GM23338 (cell line): ENCODE measurements at regions not wholly inside any gene's neighbourhood (a gene's known extent, or its start where the extent isn't known, plus 50 kb on each side); places are given as distances from the start of the nearest gene placed in this dataset.

Experiments
- ATAC-seq: fragments of 200-7000 bp; cut with Tn5 transposase; 3 replicates; pipeline ENCODE4 v1.9.1; 2020
- DNase-seq: peaks from one replicate; pipeline ENCODE4 v3.0.0-alpha.2; 2015; ENCODE audit warnings: low spot score
- H2AFZ ChIP-seq: fragments of 200-600 bp; sonication (generic); 2 replicates; pipeline ENCODE4 v1.8.0; 2016; ENCODE audit warnings: antibody characterized with exemption, mild to moderate bottlenecking, moderate library complexity
- H3F3A ChIP-seq: fragments of 200-600 bp; sonication (generic); replicated peaks from 2 replicates; pipeline ENCODE4 v1.8.0; 2017; ENCODE audit warnings: antibody characterized with exemption, mixed run types, low read depth
- H3K27ac ChIP-seq: fragments of 200-600 bp; sonication (generic); 2 replicates; pipeline ENCODE4 v1.6.1; 2016; ENCODE audit warnings: low read depth
- H3K27me3 ChIP-seq: fragments of 200-600 bp; sonication (generic); 2 replicates; pipeline ENCODE4 v1.8.0; 2016; ENCODE audit warnings: mild to moderate bottlenecking, mixed run types, moderate library complexity; ENCODE audit not compliant: insufficient read depth
- H3K36me3 ChIP-seq: fragments of 200-600 bp; sonication (generic); 2 replicates; pipeline ENCODE4 v1.8.0; 2016; ENCODE audit warnings: mild to moderate bottlenecking; ENCODE audit not compliant: insufficient read depth
- H3K4me1 ChIP-seq: fragments of 200-600 bp; sonication (generic); 2 replicates; pipeline ENCODE4 v1.8.0; 2016; ENCODE audit warnings: mild to moderate bottlenecking, moderate library complexity; ENCODE audit not compliant: insufficient read depth
- H3K4me2 ChIP-seq: fragments of 200-600 bp; sonication (generic); 2 replicates; pipeline ENCODE4 v1.7.1; 2017; ENCODE audit warnings: mixed run types
- H3K4me3 ChIP-seq: fragments of 200-600 bp; sonication (generic); 2 replicates; pipeline ENCODE4 v1.6.1; 2016; ENCODE audit warnings: mixed run types
- H3K79me2 ChIP-seq: fragments of 200-600 bp; sonication (generic); replicated peaks from 2 replicates; pipeline ENCODE4 v1.8.0; 2017; ENCODE audit warnings: mild to moderate bottlenecking; ENCODE audit not compliant: insufficient read depth
- H3K9me2 ChIP-seq: fragments of 200-600 bp; sonication (generic); 2 replicates; pipeline ENCODE4 v1.8.0; 2017; ENCODE audit not compliant: insufficient read depth
- H4K20me1 ChIP-seq: fragments of 200-600 bp; sonication (generic); replicated peaks from 2 replicates; pipeline ENCODE4 v1.8.0; 2017; ENCODE audit warnings: mild to moderate bottlenecking; ENCODE audit not compliant: insufficient read depth
- H3K27ac Mint-ChIP-seq: 2 replicates; pipeline ENCODE4 v1.8.0; 2020; ENCODE audit warnings: inconsistent platforms, mild to moderate bottlenecking, moderate library complexity, mixed read lengths
- H3K27me3 Mint-ChIP-seq: 3 replicates; pipeline ENCODE4 v1.8.0; 2022; ENCODE audit warnings: low read depth, mild to moderate bottlenecking, moderate library complexity, mixed read lengths, inconsistent platforms; ENCODE audit not compliant: insufficient read depth, poor library complexity
- H3K36me3 Mint-ChIP-seq: 3 replicates; pipeline ENCODE4 v1.8.0; 2021; ENCODE audit warnings: low read depth, mild to moderate bottlenecking, inconsistent platforms, moderate library complexity, mixed read lengths
- H3K4me1 Mint-ChIP-seq: 3 replicates; pipeline ENCODE4 v1.8.0; 2020; ENCODE audit warnings: mild to moderate bottlenecking, inconsistent platforms, mixed read lengths
- H3K4me3 Mint-ChIP-seq: 3 replicates; pipeline ENCODE4 v1.8.0; 2021; ENCODE audit warnings: moderate library complexity, mild to moderate bottlenecking, inconsistent platforms, mixed read lengths
- H3K9me3 Mint-ChIP-seq: 3 replicates; pipeline ENCODE4 v1.8.0; 2020; ENCODE audit warnings: moderate library complexity, mild to moderate bottlenecking, inconsistent platforms, mixed read lengths
- ETS1 ChIP-seq: IDR thresholded peaks from 2 replicates; pipeline ENCODE4 v1.6.1; 2016; ENCODE audit warnings: antibody characterized with exemption
- EZH2 ChIP-seq: fragments of 200-600 bp; sonication (generic); IDR thresholded peaks from one replicate; pipeline ENCODE4 v1.8.0; 2017; ENCODE audit warnings: antibody characterized with exemption, mild to moderate bottlenecking, low read depth; ENCODE audit not compliant: unreplicated experiment
- REST ChIP-seq: IDR thresholded peaks from one replicate; pipeline ENCODE4 v1.6.1; 2018; ENCODE audit warnings: antibody characterized with exemption; ENCODE audit not compliant: unreplicated experiment
- STAT1 ChIP-seq: IDR thresholded peaks from one replicate; pipeline ENCODE4 v1.6.1; 2016; ENCODE audit warnings: antibody characterized with exemption; ENCODE audit not compliant: unreplicated experiment
- ZNF462 ChIP-seq: fragments of 250-450 bp; sonication (Bioruptor Pico); IDR thresholded peaks from 2 replicates; pipeline ENCODE4 v1.5.0; 2020; ENCODE audit warnings: mild to moderate bottlenecking, moderate library complexity

DNA sequence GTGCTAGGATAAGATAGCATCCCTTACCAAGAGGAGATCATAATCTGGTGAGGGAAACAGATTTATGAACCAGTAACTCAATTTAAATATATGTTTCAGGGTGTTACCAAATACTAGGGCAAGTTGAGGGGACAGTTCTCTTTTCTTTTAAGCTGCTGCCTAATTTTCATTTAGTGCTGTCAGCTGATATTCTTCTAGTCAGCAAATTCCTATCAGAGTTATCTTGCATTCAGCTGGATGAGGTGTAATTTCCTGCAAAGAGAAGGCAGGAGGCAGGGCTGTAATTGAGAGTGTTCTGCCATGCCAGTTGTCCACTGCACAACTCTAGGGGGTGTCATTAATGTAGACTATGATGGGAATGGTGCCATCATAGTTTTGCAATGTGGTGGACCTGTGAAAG, 141.3 kb upstream of the LHCGR start:
- H3K4me1 Mint-ChIP-seq = peaks cover 2% of the 10 kb centered on the region; the same call in 2 of the 3 replicates
- ATAC-seq = no peak

More for the DNA sequence above, 141.3 kb upstream of the LHCGR start:
- H3K27ac ChIP-seq = no peak overlapping the region
- H3K27me3 ChIP-seq = no peaks in the 10 kb centered on the region
- TF ChIP-seq EZH2 (no peak), STAT1 (no peak), ETS1 (no peak), REST (no peak), ZNF462 (CRISPR knock-in tag) (no peak)
- Mint-ChIP-seq H3K9me3 (no peaks in the 10 kb centered on the region), H3K4me3 (no peak overlapping the region), H3K36me3 (no peaks in the 10 kb centered on the region), H3K27ac (no peak overlapping the region), H3K27me3 (peaks cover 4% of the 10 kb centered on the region)
- H3K36me3 ChIP-seq = no peaks in the 10 kb centered on the region
- H3K9me2 ChIP-seq = peaks cover 12% of the 10 kb centered on the region; the same call in 1 of the 2 replicates
- DNase-seq = no peak
- H3K79me2 ChIP-seq = no peaks in the 10 kb centered on the region
- H3F3A ChIP-seq = no peaks in the 10 kb centered on the region
- H3K4me2 ChIP-seq = no peak overlapping the region
- no peak overlapping the region for H2AFZ ChIP-seq
- H3K4me3 ChIP-seq = no peak overlapping the region
- H3K4me1 ChIP-seq = no peaks in the 10 kb centered on the region
- H4K20me1 ChIP-seq = no peaks in the 10 kb centered on the region
